H1 (cell line): ENCODE measurements at regions not wholly inside any gene's neighbourhood (a gene's known extent, or its start where the extent isn't known, plus 50 kb on each side); places are given as distances from the start of the nearest gene placed in this dataset.

Source experiments
- CTCF ChIA-PET: fragments of 300-600 bp; sonication (Branson Sonifier 250); formaldehyde crosslinking; loops from one replicate; lab custom pipeline; 2021; ENCODE audit not compliant: partially characterized antibody; lab: Charles Lee
- POLR2A ChIA-PET: fragments of 300-600 bp; sonication (Branson Sonifier 250); formaldehyde crosslinking; loops from one replicate; lab custom pipeline; 2021; ENCODE audit warnings: inconsistent platforms; ENCODE audit not compliant: partially characterized antibody; lab: Charles Lee
- DNase-seq, 2 experiments: peaks; one replicate each; pipeline versions ENCODE4 v3.0.0 to v3.0.0-alpha.2; 2010 to 2022; ENCODE audit warnings: low spot score in 2 of 2, low read depth in 1 of 2, mixed read lengths in 1 of 2
- FAIRE-seq: peaks from 2 replicates; lab custom pipeline; 2011; peaks lifted over from hg19 to GRCh38; lab: Jason Lieb, UNC
- H2AFZ ChIP-seq: 2 replicates; pipeline ENCODE4 v1.8.1; 2012; ENCODE audit warnings: low read length, inconsistent platforms
- H2AK5ac ChIP-seq: 2 replicates; pipeline ENCODE4 v1.6.1; 2013; ENCODE audit warnings: low read depth, low read length
- H2BK120ac ChIP-seq: replicated peaks from 2 replicates; pipeline ENCODE3; 2013; ENCODE audit warnings: low read depth, low read length, inconsistent platforms
- H2BK12ac ChIP-seq: 2 replicates; pipeline ENCODE4 v1.6.1; 2013; ENCODE audit warnings: low read depth, low read length
- H2BK15ac ChIP-seq: 2 replicates; pipeline ENCODE4 v1.6.1; 2013; ENCODE audit warnings: low read length
- H2BK20ac ChIP-seq: 2 replicates; pipeline ENCODE4 v1.6.1; 2013; ENCODE audit warnings: low read length
- H2BK5ac ChIP-seq: 2 replicates; pipeline ENCODE4 v1.6.1; 2013; ENCODE audit warnings: low read depth, low read length
- H3K14ac ChIP-seq: 2 replicates; pipeline ENCODE4 v1.6.1; 2013; ENCODE audit warnings: inconsistent platforms; ENCODE audit not compliant: insufficient read length
- H3K18ac ChIP-seq: 2 replicates; pipeline ENCODE4 v1.6.1; 2013; ENCODE audit warnings: low read length; ENCODE audit errors: extremely low read depth
- H3K23ac ChIP-seq: 2 replicates; pipeline ENCODE4 v1.6.1; 2013; ENCODE audit warnings: inconsistent platforms; ENCODE audit not compliant: insufficient read length
- H3K23me2 ChIP-seq: 2 replicates; pipeline ENCODE4 v1.6.1; 2013; ENCODE audit warnings: low read depth, low read length
- H3K27ac ChIP-seq: 2 replicates; pipeline ENCODE4 v1.6.1; 2011; ENCODE audit warnings: low read depth, low read length, inconsistent platforms
- H3K27me3 ChIP-seq, 4 experiments: replicated peaks in 1 of 4; 1 replicate in 1 of 4; 2 replicates in 3 of 4; pipeline versions ENCODE4 v1.6.1 to v1.8.1; 2011 to 2013; ENCODE audit warnings: low read length in 3 of 4, mild to moderate bottlenecking in 3 of 4, inconsistent platforms in 2 of 4, mixed read lengths in 2 of 4, moderate library complexity in 1 of 4; ENCODE audit not compliant: control insufficient read depth in 3 of 4, insufficient read depth in 3 of 4; ENCODE audit errors: extremely low read depth in 1 of 4
- H3K36me3 ChIP-seq, 4 experiments: 2 replicates each; pipeline versions ENCODE4 v1.6.1 to v1.8.1; 2011 to 2013; ENCODE audit warnings: mild to moderate bottlenecking in 4 of 4, low read length in 3 of 4, moderate library complexity in 2 of 4, control low read depth in 1 of 4, inconsistent platforms in 1 of 4; ENCODE audit not compliant: insufficient read depth in 4 of 4, control insufficient read depth in 2 of 4
- H3K4ac ChIP-seq: replicated peaks from 2 replicates; pipeline ENCODE3; 2013; ENCODE audit warnings: low read length, low read depth, mixed read lengths, inconsistent platforms; ENCODE audit not compliant: insufficient read length
- H3K4me1 ChIP-seq, 4 experiments: replicated peaks in 1 of 4; 1 replicate in 1 of 4; 2 replicates in 3 of 4; pipeline versions ENCODE4 v1.6.1 to v1.8.1; 2011 to 2013; ENCODE audit warnings: low read length in 3 of 4, inconsistent platforms in 2 of 4, mixed read lengths in 1 of 4; ENCODE audit not compliant: insufficient read depth in 4 of 4, control insufficient read depth in 3 of 4
- H3K4me2 ChIP-seq, 2 experiments: 2 replicates each; pipeline versions ENCODE4 v1.6.1 to v1.8.1; 2011 to 2013; ENCODE audit warnings: low read depth in 2 of 2, low read length in 2 of 2, control low read depth in 1 of 2, inconsistent platforms in 1 of 2, mild to moderate bottlenecking in 1 of 2; ENCODE audit not compliant: insufficient read depth in 1 of 2
- H3K4me3 ChIP-seq, 4 experiments: fragments of 200-600, 300-600 bp in 1 of 4; sonication (generic), shearing (Covaris generic), sonication (Bioruptor Twin) in 1 of 4; 2 replicates each; pipeline versions ENCODE4 v1.5.1 to v1.8.1; 2011 to 2016; ENCODE audit warnings: low read length in 4 of 4, low read depth in 3 of 4, control low read depth in 2 of 4, inconsistent platforms in 2 of 4, mild to moderate bottlenecking in 2 of 4, mixed read lengths in 1 of 4, moderate library complexity in 1 of 4; ENCODE audit not compliant: insufficient read depth in 2 of 4; ENCODE audit errors: extremely low read depth in 1 of 4
- H3K56ac ChIP-seq: replicated peaks from 2 replicates; pipeline ENCODE3; 2013; ENCODE audit warnings: low read depth, mild to moderate bottlenecking, mixed read lengths, low read length, inconsistent platforms; ENCODE audit not compliant: insufficient read length
- H3K79me1 ChIP-seq: 2 replicates; pipeline ENCODE4 v1.6.1; 2013; ENCODE audit warnings: low read depth, low read length, control low read depth
- H3K79me2 ChIP-seq, 2 experiments: 2 replicates each; pipeline versions ENCODE4 v1.6.1 to v1.8.1; 2012 to 2013; ENCODE audit warnings: low read length in 2 of 2, mild to moderate bottlenecking in 2 of 2, inconsistent platforms in 1 of 2; ENCODE audit not compliant: insufficient read depth in 2 of 2, control insufficient read depth in 1 of 2
- H3K9ac ChIP-seq, 4 experiments: replicated peaks in 1 of 4; 1 replicate in 1 of 4; 2 replicates in 3 of 4; pipeline versions ENCODE4 v1.6.1 to v1.8.1; 2011 to 2013; ENCODE audit warnings: low read depth in 3 of 4, low read length in 3 of 4, control low read depth in 2 of 4, mild to moderate bottlenecking in 2 of 4, moderate library complexity in 2 of 4, inconsistent platforms in 1 of 4; ENCODE audit errors: extremely low read depth in 1 of 4
- H3K9me3 ChIP-seq, 2 experiments: 2 replicates each; pipeline versions ENCODE4 v1.6.1 to v1.8.1; 2012 to 2013; ENCODE audit warnings: mild to moderate bottlenecking in 2 of 2, moderate library complexity in 2 of 2, control low read depth in 1 of 2, inconsistent platforms in 1 of 2, low read depth in 1 of 2, low read length in 1 of 2, mixed read lengths in 1 of 2; ENCODE audit not compliant: insufficient read depth in 2 of 2
- H4K20me1 ChIP-seq, 2 experiments: replicated peaks in 1 of 2; 2 replicates each; pipeline versions ENCODE3 to v1.8.1; 2011 to 2013; ENCODE audit warnings: inconsistent platforms in 2 of 2, low read length in 2 of 2, mild to moderate bottlenecking in 1 of 2; ENCODE audit not compliant: insufficient read depth in 2 of 2, control insufficient read depth in 1 of 2
- H4K5ac ChIP-seq: 2 replicates; pipeline ENCODE4 v1.6.1; 2013; ENCODE audit warnings: low read length, low read depth, mixed read lengths, inconsistent platforms; ENCODE audit not compliant: insufficient read length
- H4K8ac ChIP-seq: 2 replicates; pipeline ENCODE4 v1.8.0; 2013; ENCODE audit warnings: mild to moderate bottlenecking, moderate library complexity, low read length, inconsistent platforms; ENCODE audit not compliant: insufficient read depth; ENCODE audit errors: extremely low read depth
- H4K91ac ChIP-seq: replicated peaks from 2 replicates; pipeline ENCODE3; 2013; ENCODE audit warnings: low read length, mixed read lengths, inconsistent platforms; ENCODE audit not compliant: insufficient read length
- ATF3 ChIP-seq: IDR thresholded peaks from 2 replicates; pipeline ENCODE4 v1.6.1; 2011; ENCODE audit warnings: low read depth, mild to moderate bottlenecking, low read length; ENCODE audit not compliant: insufficient read depth
- CBX5 ChIP-seq: fragments of 300-800, 300-1000 bp; sonication (generic); IDR thresholded peaks from 2 replicates; pipeline ENCODE4 v1.7.1; 2016; ENCODE audit warnings: antibody characterized with exemption, low read length, low read depth
- CEBPB ChIP-seq: IDR thresholded peaks from 2 replicates; pipeline ENCODE4 v1.6.1; 2012; ENCODE audit warnings: low read depth, low read length
- GABPA ChIP-seq: IDR thresholded peaks from 2 replicates; pipeline ENCODE4 v1.6.1; 2011; ENCODE audit warnings: mild to moderate bottlenecking, low read length, moderate library complexity, borderline replicate concordance; ENCODE audit not compliant: insufficient read depth
- GTF2F1 ChIP-seq: IDR thresholded peaks from 2 replicates; pipeline ENCODE4 v1.6.1; 2012; ENCODE audit warnings: low read depth, low read length, improper control_type of control experiment, borderline replicate concordance
- KDM4A ChIP-seq: IDR thresholded peaks from one replicate; pipeline ENCODE4 v1.7.1; 2012; ENCODE audit warnings: low read depth, mild to moderate bottlenecking, moderate library complexity, low read length, inconsistent platforms; ENCODE audit not compliant: severe bottlenecking
- NANOG ChIP-seq: IDR thresholded peaks from 2 replicates; pipeline ENCODE4 v1.6.1; 2011; ENCODE audit warnings: low read length, low read depth, mild to moderate bottlenecking, inconsistent platforms; ENCODE audit not compliant: insufficient read depth, poor library complexity, severe bottlenecking
- RAD21 ChIP-seq, 2 experiments: IDR thresholded peaks in 1 of 2; conservative IDR thresholded peaks in 1 of 2; 2 replicates each; pipeline ENCODE4 v1.6.1; 2011; ENCODE audit warnings: low read depth in 2 of 2, low read length in 2 of 2, improper control_type of control experiment in 1 of 2, inconsistent platforms in 1 of 2, mild to moderate bottlenecking in 1 of 2, moderate library complexity in 1 of 2
- SAP30 ChIP-seq: fragments of 300-600 bp; sonication (generic); IDR thresholded peaks from 2 replicates; pipeline ENCODE4 v1.7.1; 2012; ENCODE audit warnings: low read length, moderate library complexity, mild to moderate bottlenecking, inconsistent platforms; ENCODE audit not compliant: insufficient read depth, insufficient replicate concordance
- SIRT6 ChIP-seq: IDR thresholded peaks from one replicate; pipeline ENCODE4 v1.7.1; 2012; ENCODE audit warnings: low read length, inconsistent platforms
- SIX5 ChIP-seq: IDR thresholded peaks from 2 replicates; pipeline ENCODE4 v1.6.1; 2011; ENCODE audit warnings: mild to moderate bottlenecking, low read depth, low read length
- USF2 ChIP-seq: IDR thresholded peaks from 2 replicates; pipeline ENCODE4 v1.6.1; 2011; ENCODE audit warnings: low read length, improper control_type of control experiment
- YY1 ChIP-seq: IDR thresholded peaks from 2 replicates; pipeline ENCODE4 v1.6.1; 2011; ENCODE audit warnings: low read depth, mild to moderate bottlenecking, low read length
- WGBS, 2 experiments: shearing (Covaris generic) in 1 of 2; methylation state at CpG; one replicate each; pipeline versions ENCODE4 v1.1.6 to v1.1.7; 2013 to 2015; ENCODE audit warnings: low lambda C conversion rate in 2 of 2, mixed read lengths in 2 of 2, inconsistent platforms in 1 of 2, low coverage in 1 of 2, missing lambda C conversion rate in 1 of 2; ENCODE audit not compliant: insufficient replicate concordance in 2 of 2, insufficient coverage in 1 of 2, insufficient read length in 1 of 2; ENCODE audit errors: extremely low coverage in 1 of 2, missing lambda C conversion rate in 1 of 2; 5-methylcytosine and 5-hydroxymethylcytosine counted together

- Histone ChIP-seq H4K8ac (no peak overlapping the region), H3K4me3 (no peak overlapping the region), H2BK12ac (no peak overlapping the region), H3K4ac (no peak overlapping the region), H4K5ac (no peak overlapping the region), H3K4me2 (no peak overlapping the region), H2AK5ac (no peak overlapping the region), H3K79me1 (no peaks in the 10 kb centered on the region), H3K27me3 (no peaks in the 10 kb centered on the region), H3K23me2 (no peaks in the 10 kb centered on the region), H3K4me1 (peaks cover 0 to 2% (median 0%) of the 10 kb centered on the region in 4 experiments; a peak in 1 of 7 replicates), H2BK120ac (no peak overlapping the region), H3K36me3 (no peaks in the 10 kb centered on the region; a peak in 2 of 8 replicates), H3K14ac (no peak overlapping the region), H3K9ac (no peak overlapping the region), H3K9me3 (no peaks in the 10 kb centered on the region), H4K20me1 (no peaks in the 10 kb centered on the region), H2BK5ac (no peak overlapping the region), H2BK15ac (no peak overlapping the region), H2BK20ac (no peak overlapping the region), H4K91ac (no peak overlapping the region), H3K79me2 (no peaks in the 10 kb centered on the region), H3K18ac (no peak overlapping the region), H3K56ac (no peak overlapping the region), H3K27ac (no peak overlapping the region), H2AFZ (no peak overlapping the region), H3K23ac (no peak overlapping the region)
- 86% methylated on average over 1 of the region's 1 CpG; no CpG with 5 or more reads in 1 of the 2 experiments for WGBS, 2 experiments
- DNase-seq (no peak), FAIRE-seq (no peak)
- ChIA-PET CTCF (interaction anchor here (1.4 kb wide), 1 partner anchor 11 kb away, joined by 3 read pairs; no protein-coding TSS in a partner anchor), POLR2A (no interaction called here)
- TF ChIP-seq ATF3 (no peak), CBX5 (no peak), USF2 (no peak), SAP30 (no peak), YY1 (no peak), SIX5 (no peak), GTF2F1 (no peak), RAD21 (IDR thresholded peaks at IDR 0.05 in 1 of 2, conservative IDR thresholded peaks at IDR 0.05 in 1 of 2; ENCODE audit: low read depth in 2 of 2, low read length in 2 of 2) (no peak), CEBPB (no peak), NANOG (no peak), SIRT6 (no peak), GABPA (no peak), KDM4A (no peak)
Measured at GRCh38 chr10:53233749-53234148, 461.2 kb upstream of the MBL2 start.
